ENCODE measurements at regions not wholly inside any gene's neighbourhood (a gene's known extent, or its start where the extent isn't known, plus 50 kb on each side); places are given as distances from the start of the nearest gene placed in this dataset.

GRCh38 chr5:5978501-5979376 is 399.6 kb downstream of the MED10 start:
- H3K4me3 Mint-ChIP-seq: no peak overlapping the region
- no peak for TF ChIP-seq CTCF (IDR thresholded peaks at IDR 0.05; ENCODE audit: unreplicated experiment)
- DNase-seq (ENCODE audit: low spot score in 2 of 2, unreplicated experiment in 2 of 2): no peak
- no peaks in the 10 kb centered on the region for H3K9me3 Mint-ChIP-seq
- peaks cover 10% of the 10 kb centered on the region for H3K27me3 Mint-ChIP-seq (ENCODE audit: low read depth)
- H3K27ac Mint-ChIP-seq: peak overlapping the region; percentile 52
- H3K4me1 Mint-ChIP-seq: peaks cover 22% of the 10 kb centered on the region
- no peaks in the 10 kb centered on the region for H3K36me3 Mint-ChIP-seq

GRCh38 chr5:5971203-5971602 is 407.1 kb downstream of the MED10 start:
- peaks cover 6% of the 10 kb centered on the region for H3K27me3 Mint-ChIP-seq (ENCODE audit: low read depth)
- H3K9me3 Mint-ChIP-seq: peaks cover 11% of the 10 kb centered on the region
- no peak for TF ChIP-seq CTCF (IDR thresholded peaks at IDR 0.05; ENCODE audit: unreplicated experiment)
- H3K27ac Mint-ChIP-seq: no peak overlapping the region
- no peaks in the 10 kb centered on the region for H3K36me3 Mint-ChIP-seq
- no peak overlapping the region for H3K4me3 Mint-ChIP-seq
- peaks cover 2% of the 10 kb centered on the region for H3K4me1 Mint-ChIP-seq
- no peak for DNase-seq (ENCODE audit: low spot score in 2 of 2, unreplicated experiment in 2 of 2)

- no peaks in the 10 kb centered on the region for H3K36me3 Mint-ChIP-seq
- peaks cover 7% of the 10 kb centered on the region for H3K27me3 Mint-ChIP-seq (ENCODE audit: low read depth)
- no peak for TF ChIP-seq CTCF (IDR thresholded peaks at IDR 0.05; ENCODE audit: unreplicated experiment)
- H3K4me3 Mint-ChIP-seq: no peak overlapping the region
- H3K4me1 Mint-ChIP-seq: peaks cover 2% of the 10 kb centered on the region
- no peak overlapping the region for H3K27ac Mint-ChIP-seq
- H3K9me3 Mint-ChIP-seq: peaks cover 17% of the 10 kb centered on the region
- no peak for DNase-seq (ENCODE audit: low spot score in 2 of 2, unreplicated experiment in 2 of 2)
These were observed 408.3 kb downstream of the MED10 start for GRCh38 chr5:5969942-5970483.

- Mint-ChIP-seq H3K4me3 (no peak overlapping the region), H3K36me3 (no peaks in the 10 kb centered on the region), H3K4me1 (peaks cover 2% of the 10 kb centered on the region), H3K27ac (no peak overlapping the region), H3K27me3 (ENCODE audit: low read depth) (peaks cover 5% of the 10 kb centered on the region), H3K9me3 (peaks cover 25% of the 10 kb centered on the region)
- DNase-seq (ENCODE audit: low spot score in 2 of 2, unreplicated experiment in 2 of 2): no peak
- no peak for TF ChIP-seq CTCF (IDR thresholded peaks at IDR 0.05; ENCODE audit: unreplicated experiment)
These were observed 409.4 kb downstream of the MED10 start for GRCh38 chr5:5968981-5969380.

- H3K27ac Mint-ChIP-seq: no peak overlapping the region
- H3K4me3 Mint-ChIP-seq: no peak overlapping the region
These were observed 410.4 kb downstream of the MED10 start for GRCh38 chr5:5967944-5968343.

More at GRCh38 chr5:5967944-5968343, 410.4 kb downstream of the MED10 start:
- DNase-seq (ENCODE audit: low spot score in 2 of 2, unreplicated experiment in 2 of 2): no peak
- Mint-ChIP-seq H3K27me3 (ENCODE audit: low read depth) (peaks cover 5% of the 10 kb centered on the region), H3K4me1 (peaks cover 2% of the 10 kb centered on the region), H3K9me3 (peaks cover 26% of the 10 kb centered on the region), H3K36me3 (no peaks in the 10 kb centered on the region)
- no peak for TF ChIP-seq CTCF (IDR thresholded peaks at IDR 0.05; ENCODE audit: unreplicated experiment)

Data from mesothelial cell of epicardium (in vitro differentiated cells).